T-cell (primary cell): ENCODE measurements at regions not wholly inside any gene's neighbourhood (a gene's known extent, or its start where the extent isn't known, plus 50 kb on each side); places are given as distances from the start of the nearest gene placed in this dataset.

ENCODE experiments used
- ATAC-seq, 4 experiments: fragments of 200-7000 bp in 3 of 4; fragments of 150-1000 bp in 1 of 4; cut with Tn5 transposase; replicated peaks in 1 of 4; 1 replicate in 3 of 4; 2 replicates in 1 of 4; pipeline ENCODE4 v1.10.0; 2021; ENCODE audit warnings: moderate library complexity in 3 of 4, mild to moderate bottlenecking in 2 of 4, moderate number of reproducible peaks in 1 of 4
- CTCF ChIA-PET, 2 donors: fragments of 300-600 bp; sonication (Branson Sonifier 250); formaldehyde crosslinking; loops; one replicate each; lab custom pipeline; 2022; ENCODE audit warnings: antibody characterized with exemption in 2 of 2; lab: Charles Lee
- POLR2A ChIA-PET, 2 donors: fragments of 300-600 bp; sonication (Branson Sonifier 250); formaldehyde crosslinking; loops; one replicate each; lab custom pipeline; 2022; ENCODE audit warnings: antibody characterized with exemption in 2 of 2; lab: Charles Lee
- DNase-seq, 35 experiments: peaks; one replicate each; pipeline versions ENCODE4 v3.0.0 to v3.0.0-alpha.2; 2013 to 2023
- H3K27ac ChIP-seq: one replicate; pipeline ENCODE4 v1.5.1; 2013; ENCODE audit warnings: low read length
- H3K27me3 ChIP-seq, 2 experiments: replicated peaks in 1 of 2; 1 replicate in 1 of 2; 2 replicates in 1 of 2; pipeline versions ENCODE4 v1.6.1 to v1.7.0; 2013; ENCODE audit warnings: low read length in 1 of 2, mixed read lengths in 1 of 2; ENCODE audit not compliant: control insufficient read depth in 2 of 2, insufficient read depth in 2 of 2; ENCODE audit errors: extremely low read depth in 1 of 2
- H3K36me3 ChIP-seq, 2 donors: 1 replicate in 1 of 2; 2 replicates in 1 of 2; pipeline versions ENCODE4 v1.6.1 to v1.7.0; 2013; ENCODE audit warnings: low read length in 1 of 2; ENCODE audit not compliant: control insufficient read depth in 2 of 2, insufficient read depth in 1 of 2; ENCODE audit errors: extremely low read depth in 1 of 2
- H3K4me1 ChIP-seq, 2 experiments: 1 replicate in 1 of 2; 2 replicates in 1 of 2; pipeline versions ENCODE4 v1.6.1 to v1.7.0; 2013; ENCODE audit warnings: low read length in 2 of 2, mixed read lengths in 1 of 2; ENCODE audit not compliant: insufficient read depth in 2 of 2, control insufficient read depth in 1 of 2; ENCODE audit errors: extremely low read depth in 1 of 2
- H3K4me3 ChIP-seq, 2 donors: 1 replicate in 1 of 2; 2 replicates in 1 of 2; pipeline versions ENCODE4 v1.5.1 to v1.7.0; 2013; ENCODE audit warnings: mild to moderate bottlenecking in 2 of 2, low read length in 1 of 2, moderate library complexity in 1 of 2; ENCODE audit not compliant: control insufficient read depth in 1 of 2; ENCODE audit errors: extremely low read depth in 1 of 2
- H3K9me3 ChIP-seq: 2 replicates; pipeline ENCODE4 v1.7.0; 2013
- H3K27ac Mint-ChIP-seq, 2 donors: one replicate each; pipeline ENCODE4 v1.8.0; 2020 to 2021; ENCODE audit warnings: mild to moderate bottlenecking in 2 of 2, mixed read lengths in 2 of 2
- H3K27me3 Mint-ChIP-seq, 2 donors: one replicate each; pipeline ENCODE4 v1.8.0; 2021 to 2022; ENCODE audit warnings: mixed read lengths in 2 of 2
- H3K36me3 Mint-ChIP-seq: one replicate; pipeline ENCODE4 v1.8.0; 2021; ENCODE audit warnings: mixed read lengths
- H3K4me1 Mint-ChIP-seq, 3 donors: one replicate each; pipeline ENCODE4 v1.8.0; 2020 to 2022; ENCODE audit warnings: mixed read lengths in 3 of 3, mild to moderate bottlenecking in 1 of 3
- H3K4me3 Mint-ChIP-seq, 3 donors: one replicate each; pipeline ENCODE4 v1.8.0; 2020 to 2022; ENCODE audit warnings: mild to moderate bottlenecking in 3 of 3, mixed read lengths in 3 of 3, moderate library complexity in 3 of 3
- H3K9me3 Mint-ChIP-seq, 3 donors: one replicate each; pipeline ENCODE4 v1.8.0; 2020 to 2022; ENCODE audit warnings: mixed read lengths in 3 of 3
- WGBS: methylation state at CpG from one replicate; pipeline ENCODE4 v1.1.5; 2013; ENCODE audit warnings: missing lambda C conversion rate; ENCODE audit not compliant: insufficient coverage; 5-methylcytosine and 5-hydroxymethylcytosine counted together

DNA sequence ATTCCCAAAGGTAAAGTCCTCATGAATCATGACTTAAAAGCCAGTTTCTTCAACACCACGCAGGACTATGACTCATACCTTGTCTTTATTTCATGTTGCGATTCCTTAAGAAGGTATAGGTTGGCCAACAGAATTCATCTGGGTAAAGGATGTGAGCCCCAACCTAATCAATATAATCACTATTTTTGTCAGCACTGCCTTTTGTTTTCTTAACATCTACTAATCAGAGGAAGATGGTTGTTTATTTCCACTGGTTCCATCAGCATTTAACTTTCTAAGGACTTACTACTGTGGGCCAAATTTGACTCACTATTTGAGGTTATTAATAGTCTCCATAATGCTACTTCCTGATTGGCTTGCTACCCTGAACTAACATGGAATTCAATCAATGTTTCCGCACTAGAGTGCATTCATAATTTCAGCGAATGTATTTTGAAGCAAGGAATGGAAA lies 78.6 kb downstream of the SCG2 start:
- no peaks in the 10 kb centered on the region for H3K27me3 Mint-ChIP-seq
- H3K36me3 Mint-ChIP-seq, result no peaks in the 10 kb centered on the region
- no CpG with 5 or more reads among the region's 4 CpGs for WGBS
- no peak overlapping the region for H3K4me3 ChIP-seq
- CTCF ChIA-PET, result no interaction called here
- ATAC-seq, result no peak
- no peak overlapping the region for H3K27ac ChIP-seq
- no peaks in the 10 kb centered on the region for H3K36me3 ChIP-seq
- no peak overlapping the region for H3K27ac Mint-ChIP-seq
- H3K9me3 ChIP-seq, result no peaks in the 10 kb centered on the region
- no peaks in the 10 kb centered on the region for H3K4me1 Mint-ChIP-seq
- no peaks in the 10 kb centered on the region for H3K27me3 ChIP-seq
- DNase-seq, result no peak
- peaks cover 0 to 4% (median 3%) of the 10 kb centered on the region in 3 donors for H3K9me3 Mint-ChIP-seq
- H3K4me1 ChIP-seq, result no peaks in the 10 kb centered on the region
- H3K4me3 Mint-ChIP-seq, result no peak overlapping the region
- POLR2A ChIA-PET, result no interaction called here

DNA sequence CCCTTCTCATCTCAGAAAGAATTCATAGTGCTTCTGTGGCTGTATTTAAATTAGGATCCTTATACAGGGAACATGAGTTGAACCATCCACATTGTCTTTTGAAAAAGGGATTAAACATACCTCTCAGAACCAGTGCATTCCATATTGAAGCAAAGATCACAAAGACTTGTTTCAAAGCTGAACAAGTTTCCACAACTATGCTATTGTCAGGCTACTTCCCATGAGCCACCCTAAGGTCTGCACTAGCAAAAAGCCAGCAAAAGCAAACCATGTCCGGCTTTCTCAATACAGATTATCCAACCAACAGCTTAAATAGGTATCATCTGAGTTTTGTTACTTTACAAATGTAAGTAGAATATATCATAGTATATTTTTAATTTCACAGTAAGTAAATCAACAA lies 78.1 kb downstream of the SCG2 start:
- Histone ChIP-seq H3K36me3 (no peaks in the 10 kb centered on the region), H3K9me3 (no peaks in the 10 kb centered on the region), H3K4me3 (no peak overlapping the region), H3K4me1 (no peaks in the 10 kb centered on the region), H3K27me3 (no peaks in the 10 kb centered on the region), H3K27ac (no peak overlapping the region)
- ChIA-PET POLR2A (no interaction called here), CTCF (no interaction called here)
- no peaks in the 10 kb centered on the region for H3K36me3 Mint-ChIP-seq
- H3K9me3 Mint-ChIP-seq, result peaks cover 0 to 4% (median 3%) of the 10 kb centered on the region in 3 donors
- no peaks in the 10 kb centered on the region for H3K27me3 Mint-ChIP-seq
- no peak for DNase-seq
- H3K27ac Mint-ChIP-seq, result no peak overlapping the region
- ATAC-seq, result no peak
- no CpG with 5 or more reads among the region's 1 CpG for WGBS
- H3K4me3 Mint-ChIP-seq, result no peak overlapping the region
- H3K4me1 Mint-ChIP-seq, result no peaks in the 10 kb centered on the region

DNA sequence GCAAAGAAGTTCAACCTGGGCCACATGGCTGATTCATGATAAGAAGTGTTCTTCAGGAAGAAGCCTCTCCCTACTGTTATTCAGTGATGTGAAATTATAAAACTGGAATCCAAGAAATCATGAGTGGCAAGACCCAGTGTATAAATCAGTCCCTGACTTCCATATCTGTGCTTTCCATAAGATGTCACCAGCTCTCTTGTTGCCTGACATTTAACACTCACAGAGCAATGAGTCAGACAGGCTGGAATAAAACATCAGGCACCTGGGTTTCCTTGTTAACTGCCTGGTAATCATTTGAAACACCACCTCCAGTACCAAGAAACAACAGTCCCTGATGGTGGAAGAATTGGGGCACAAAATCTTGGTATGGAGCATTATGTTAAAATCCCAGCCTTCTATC lies 76.1 kb downstream of the SCG2 start:
- Mint-ChIP-seq H3K4me1 (no peaks in the 10 kb centered on the region), H3K4me3 (no peak overlapping the region), H3K27ac (no peak overlapping the region), H3K27me3 (no peaks in the 10 kb centered on the region), H3K36me3 (no peaks in the 10 kb centered on the region), H3K9me3 (peaks cover 0 to 4% (median 3%) of the 10 kb centered on the region in 3 donors)
- Histone ChIP-seq H3K4me3 (no peak overlapping the region), H3K9me3 (no peaks in the 10 kb centered on the region), H3K36me3 (no peaks in the 10 kb centered on the region), H3K4me1 (no peaks in the 10 kb centered on the region), H3K27me3 (no peaks in the 10 kb centered on the region), H3K27ac (no peak overlapping the region)
- ChIA-PET CTCF (no interaction called here), POLR2A (no interaction called here)
- no peak for DNase-seq
- no peak for ATAC-seq

DNA sequence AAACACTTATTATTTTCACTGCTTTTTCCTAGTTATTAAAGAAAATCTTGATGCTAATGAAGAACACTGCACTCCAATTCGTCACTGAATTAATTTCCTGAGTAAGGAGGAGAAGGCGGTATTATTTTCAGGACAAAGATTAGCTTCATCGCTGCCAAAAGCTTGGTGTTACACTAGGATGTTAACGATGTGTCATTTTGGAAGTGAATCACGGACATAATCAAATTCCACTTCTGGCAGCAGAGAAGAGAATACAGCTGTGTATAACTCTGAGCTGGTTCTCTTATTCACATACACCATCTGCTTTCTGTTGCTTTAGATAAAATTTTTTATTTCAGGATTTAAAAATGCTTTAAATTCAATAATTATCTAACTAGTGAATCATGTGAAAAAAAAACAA lies 74.1 kb downstream of the SCG2 start:
- H3K36me3 Mint-ChIP-seq, result no peaks in the 10 kb centered on the region
- DNase-seq (no peak), ATAC-seq (no peak)
- ChIA-PET CTCF (no interaction called here), POLR2A (no interaction called here)
- no peak overlapping the region for H3K27ac Mint-ChIP-seq
- H3K36me3 ChIP-seq, result no peaks in the 10 kb centered on the region
- no peaks in the 10 kb centered on the region for H3K4me1 Mint-ChIP-seq
- no peak overlapping the region for H3K4me3 ChIP-seq
- peaks cover 3 to 4% (median 4%) of the 10 kb centered on the region in 3 donors for H3K9me3 Mint-ChIP-seq
- H3K27ac ChIP-seq, result no peak overlapping the region
- no peaks in the 10 kb centered on the region for H3K27me3 Mint-ChIP-seq
- no peaks in the 10 kb centered on the region for H3K9me3 ChIP-seq
- no peak overlapping the region for H3K4me3 Mint-ChIP-seq
- no peaks in the 10 kb centered on the region for H3K4me1 ChIP-seq
- H3K27me3 ChIP-seq, result no peaks in the 10 kb centered on the region
- WGBS, result 96% methylated on average over 3 of the region's 5 CpGs

DNA sequence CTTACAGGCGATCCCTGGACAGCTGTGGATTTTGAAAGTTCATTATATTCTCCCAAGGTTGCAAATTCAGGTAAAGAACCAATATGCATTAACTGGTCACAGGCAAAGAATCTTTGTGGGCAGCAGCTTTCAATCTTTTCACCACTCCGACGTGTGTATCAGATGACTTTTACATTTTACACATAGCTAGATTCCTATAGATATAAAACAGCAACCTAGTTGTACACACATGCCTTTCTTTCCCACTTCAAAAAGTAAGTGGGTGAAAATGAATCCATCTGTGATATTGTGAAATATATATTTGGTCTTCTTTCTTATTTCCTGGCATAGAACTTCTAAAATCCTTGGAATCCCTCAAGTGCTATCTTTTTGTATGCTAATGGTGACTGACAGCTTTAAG lies 72.5 kb downstream of the SCG2 start:
- Histone ChIP-seq H3K4me1 (no peaks in the 10 kb centered on the region), H3K27ac (no peak overlapping the region), H3K36me3 (no peaks in the 10 kb centered on the region), H3K27me3 (no peaks in the 10 kb centered on the region), H3K4me3 (no peak overlapping the region), H3K9me3 (no peaks in the 10 kb centered on the region)
- ChIA-PET POLR2A (no interaction called here), CTCF (no interaction called here)
- WGBS, result no CpG with 5 or more reads among the region's 3 CpGs
- H3K4me1 Mint-ChIP-seq, result no peaks in the 10 kb centered on the region
- no peaks in the 10 kb centered on the region for H3K27me3 Mint-ChIP-seq
- H3K4me3 Mint-ChIP-seq, result no peak overlapping the region
- H3K9me3 Mint-ChIP-seq, result peaks cover under 1 to 4% (median 4%) of the 10 kb centered on the region in 3 donors
- ATAC-seq, result no peak
- no peaks in the 10 kb centered on the region for H3K36me3 Mint-ChIP-seq
- H3K27ac Mint-ChIP-seq, result no peak overlapping the region
- DNase-seq, result no peak

DNA sequence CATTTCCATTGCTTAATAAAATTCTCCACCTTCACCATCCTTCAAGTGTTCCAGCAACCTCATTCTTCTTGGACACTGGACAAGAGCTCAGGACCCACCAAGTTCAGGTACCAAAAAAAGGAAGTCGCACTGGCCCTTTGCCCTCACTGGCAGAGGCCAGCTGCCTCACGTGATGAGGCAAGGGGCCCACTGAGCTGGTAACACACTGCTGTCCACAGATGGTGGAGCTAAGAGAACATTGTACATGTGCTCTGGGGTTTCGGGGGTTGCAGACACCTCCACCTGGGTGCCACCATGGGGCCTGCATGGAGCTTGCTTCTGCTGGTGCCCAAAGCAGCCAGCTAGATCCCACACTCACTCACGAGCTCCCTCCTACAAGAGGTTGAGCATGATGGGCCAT lies 71.3 kb downstream of the SCG2 start:
- Mint-ChIP-seq H3K27me3 (no peaks in the 10 kb centered on the region), H3K9me3 (peaks cover 0 to 4% (median 4%) of the 10 kb centered on the region in 3 donors), H3K27ac (no peak overlapping the region), H3K4me3 (no peak overlapping the region), H3K36me3 (no peaks in the 10 kb centered on the region), H3K4me1 (no peaks in the 10 kb centered on the region)
- Histone ChIP-seq H3K27me3 (no peaks in the 10 kb centered on the region), H3K27ac (no peak overlapping the region), H3K36me3 (no peaks in the 10 kb centered on the region), H3K4me1 (no peaks in the 10 kb centered on the region), H3K4me3 (no peak overlapping the region), H3K9me3 (no peaks in the 10 kb centered on the region)
- DNase-seq (no peak), ATAC-seq (no peak)
- POLR2A ChIA-PET, result no interaction called here
- CTCF ChIA-PET, result no interaction called here
- 71% methylated on average over 3 of the region's 4 CpGs for WGBS

DNA sequence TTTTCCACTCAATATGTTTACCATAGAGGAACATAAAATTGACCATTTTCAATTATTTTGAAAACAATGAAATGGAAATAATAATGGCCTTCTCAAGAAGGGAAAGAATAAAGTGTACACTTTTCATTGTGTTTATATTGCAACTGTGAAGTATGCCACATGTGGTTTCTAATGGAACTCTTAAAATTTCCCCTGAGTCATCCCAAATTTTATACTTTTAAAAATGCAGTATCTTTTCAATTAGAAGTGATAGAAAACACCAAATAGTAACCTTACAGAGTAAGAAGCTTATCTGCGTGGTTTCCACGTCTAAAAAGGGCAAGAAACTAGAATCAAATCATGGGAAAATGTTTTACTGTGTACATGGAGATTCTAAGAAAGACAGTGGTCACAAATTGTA lies 70.0 kb downstream of the SCG2 start:
- H3K36me3 Mint-ChIP-seq, result no peaks in the 10 kb centered on the region
- Histone ChIP-seq H3K4me3 (no peak overlapping the region), H3K36me3 (no peaks in the 10 kb centered on the region), H3K4me1 (no peaks in the 10 kb centered on the region), H3K9me3 (no peaks in the 10 kb centered on the region), H3K27me3 (no peaks in the 10 kb centered on the region), H3K27ac (no peak overlapping the region)
- DNase-seq (no peak), ATAC-seq (no peak)
- CTCF ChIA-PET, result no interaction called here
- H3K9me3 Mint-ChIP-seq, result peaks cover 0 to 4% (median 4%) of the 10 kb centered on the region in 3 donors
- WGBS, result no CpG with 5 or more reads among the region's 2 CpGs
- POLR2A ChIA-PET, result no interaction called here
- H3K4me1 Mint-ChIP-seq, result no peaks in the 10 kb centered on the region
- no peak overlapping the region for H3K4me3 Mint-ChIP-seq
- H3K27ac Mint-ChIP-seq, result no peak overlapping the region
- no peaks in the 10 kb centered on the region for H3K27me3 Mint-ChIP-seq
